GM12878 (cell line): ENCODE measurements at regions not wholly inside any gene's neighbourhood (a gene's known extent, or its start where the extent isn't known, plus 50 kb on each side); places are given as distances from the start of the nearest gene placed in this dataset.

ENCODE experiments used
- BRCA1 ChIP-seq: IDR thresholded peaks from 2 replicates; pipeline ENCODE4 v1.6.1; 2011; ENCODE audit warnings: low read depth, low read length, improper control_type of control experiment
- GABPA ChIP-seq: IDR thresholded peaks from 2 replicates; pipeline ENCODE4 v1.6.1; 2014; ENCODE audit warnings: antibody characterized with exemption, low read depth, mild to moderate bottlenecking, inconsistent platforms
- MEF2A ChIP-seq: IDR thresholded peaks from 2 replicates; pipeline ENCODE4 v1.6.1; 2011; ENCODE audit warnings: low read depth, mild to moderate bottlenecking, low read length, moderate library complexity; ENCODE audit not compliant: insufficient read depth
- NFYB ChIP-seq: IDR thresholded peaks from 2 replicates; pipeline ENCODE4 v1.6.1; 2011; ENCODE audit warnings: low read depth, mild to moderate bottlenecking, low read length, improper control_type of control experiment, moderate library complexity; ENCODE audit not compliant: insufficient read depth
- POLR2A ChIP-seq: IDR thresholded peaks from 2 replicates; pipeline ENCODE4 v1.6.1; 2011; ENCODE audit warnings: low read depth, mild to moderate bottlenecking, low read length
- SMAD5 ChIP-seq: IDR thresholded peaks from 2 replicates; pipeline ENCODE4 v1.6.1; 2016; ENCODE audit warnings: antibody characterized with exemption, low read depth
- TAF1 ChIP-seq: IDR thresholded peaks from 2 replicates; pipeline ENCODE4 v1.6.1; 2011; ENCODE audit warnings: mild to moderate bottlenecking, low read depth, low read length, borderline replicate concordance
- YY1 ChIP-seq: IDR thresholded peaks from 2 replicates; pipeline ENCODE4 v1.6.1; 2011; ENCODE audit warnings: low read depth, mild to moderate bottlenecking, low read length
- ZNF24 ChIP-seq: fragments of 450-650 bp; IDR thresholded peaks from 2 replicates; pipeline ENCODE4 v1.6.1; 2017; ENCODE audit warnings: antibody characterized with exemption, mild to moderate bottlenecking
- ZZZ3 ChIP-seq: IDR thresholded peaks from 2 replicates; pipeline ENCODE4 v1.6.1; 2011; ENCODE audit warnings: low read depth; ENCODE audit not compliant: control insufficient read depth, insufficient read length
- TF ChIP-seq, protein P1 (sequence below), 3 experiments: IDR thresholded peaks in 2 of 3; conservative IDR thresholded peaks in 1 of 3; 2 replicates each; pipeline ENCODE4 v1.5.1; 2011; ENCODE audit warnings: low read depth in 3 of 3, low read length in 3 of 3, mild to moderate bottlenecking in 3 of 3, control low read depth in 2 of 3, moderate library complexity in 2 of 3, inconsistent platforms in 1 of 3, mixed read lengths in 1 of 3; ENCODE audit not compliant: control insufficient read depth in 2 of 3, insufficient read depth in 1 of 3; ENCODE audit errors: extremely low read depth in 1 of 3
- TF ChIP-seq, protein P2 (sequence below): fragments of 150-350 bp; IDR thresholded peaks from 2 replicates; pipeline ENCODE4 v1.6.1; 2016; ENCODE audit warnings: low read depth, low read length
- TF ChIP-seq, protein P3 (sequence below): fragments of 450-650 bp; IDR thresholded peaks from 2 replicates; pipeline ENCODE4 v1.6.1; 2014; ENCODE audit warnings: mild to moderate bottlenecking

DNA sequence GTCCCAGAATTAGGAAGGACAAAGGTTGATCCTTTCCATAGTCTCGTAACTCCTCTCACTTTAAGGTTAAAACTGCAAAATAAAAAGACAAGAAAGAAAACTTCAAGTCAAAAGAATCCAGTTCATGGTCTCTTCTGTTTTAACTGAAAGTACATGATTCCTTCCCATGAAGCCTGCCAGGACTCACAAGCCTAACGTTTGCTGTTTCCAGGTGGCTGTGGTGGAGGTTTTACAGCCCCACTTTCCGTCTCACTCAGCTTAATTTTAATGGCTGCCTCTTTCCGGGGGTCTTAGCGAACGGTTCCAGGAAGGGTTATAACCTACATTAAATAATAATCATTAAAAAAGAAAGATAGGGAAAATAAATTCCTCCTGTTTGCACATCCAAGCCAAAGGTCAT is 136.8 kb upstream of the SPAG17 start:
- TF ChIP-seq, protein P1, sequence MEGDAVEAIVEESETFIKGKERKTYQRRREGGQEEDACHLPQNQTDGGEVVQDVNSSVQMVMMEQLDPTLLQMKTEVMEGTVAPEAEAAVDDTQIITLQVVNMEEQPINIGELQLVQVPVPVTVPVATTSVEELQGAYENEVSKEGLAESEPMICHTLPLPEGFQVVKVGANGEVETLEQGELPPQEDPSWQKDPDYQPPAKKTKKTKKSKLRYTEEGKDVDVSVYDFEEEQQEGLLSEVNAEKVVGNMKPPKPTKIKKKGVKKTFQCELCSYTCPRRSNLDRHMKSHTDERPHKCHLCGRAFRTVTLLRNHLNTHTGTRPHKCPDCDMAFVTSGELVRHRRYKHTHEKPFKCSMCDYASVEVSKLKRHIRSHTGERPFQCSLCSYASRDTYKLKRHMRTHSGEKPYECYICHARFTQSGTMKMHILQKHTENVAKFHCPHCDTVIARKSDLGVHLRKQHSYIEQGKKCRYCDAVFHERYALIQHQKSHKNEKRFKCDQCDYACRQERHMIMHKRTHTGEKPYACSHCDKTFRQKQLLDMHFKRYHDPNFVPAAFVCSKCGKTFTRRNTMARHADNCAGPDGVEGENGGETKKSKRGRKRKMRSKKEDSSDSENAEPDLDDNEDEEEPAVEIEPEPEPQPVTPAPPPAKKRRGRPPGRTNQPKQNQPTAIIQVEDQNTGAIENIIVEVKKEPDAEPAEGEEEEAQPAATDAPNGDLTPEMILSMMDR (IDR thresholded peaks at IDR 0.05 in 2 of 3, conservative IDR thresholded peaks at IDR 0.05 in 1 of 3; ENCODE audit: control insufficient read depth in 2 of 3, extremely low read depth in 1 of 3, insufficient read depth in 1 of 3, low read depth in 3 of 3, low read length in 3 of 3): no peak
- TF ChIP-seq MEF2A: no peak
- TF ChIP-seq, protein P2, sequence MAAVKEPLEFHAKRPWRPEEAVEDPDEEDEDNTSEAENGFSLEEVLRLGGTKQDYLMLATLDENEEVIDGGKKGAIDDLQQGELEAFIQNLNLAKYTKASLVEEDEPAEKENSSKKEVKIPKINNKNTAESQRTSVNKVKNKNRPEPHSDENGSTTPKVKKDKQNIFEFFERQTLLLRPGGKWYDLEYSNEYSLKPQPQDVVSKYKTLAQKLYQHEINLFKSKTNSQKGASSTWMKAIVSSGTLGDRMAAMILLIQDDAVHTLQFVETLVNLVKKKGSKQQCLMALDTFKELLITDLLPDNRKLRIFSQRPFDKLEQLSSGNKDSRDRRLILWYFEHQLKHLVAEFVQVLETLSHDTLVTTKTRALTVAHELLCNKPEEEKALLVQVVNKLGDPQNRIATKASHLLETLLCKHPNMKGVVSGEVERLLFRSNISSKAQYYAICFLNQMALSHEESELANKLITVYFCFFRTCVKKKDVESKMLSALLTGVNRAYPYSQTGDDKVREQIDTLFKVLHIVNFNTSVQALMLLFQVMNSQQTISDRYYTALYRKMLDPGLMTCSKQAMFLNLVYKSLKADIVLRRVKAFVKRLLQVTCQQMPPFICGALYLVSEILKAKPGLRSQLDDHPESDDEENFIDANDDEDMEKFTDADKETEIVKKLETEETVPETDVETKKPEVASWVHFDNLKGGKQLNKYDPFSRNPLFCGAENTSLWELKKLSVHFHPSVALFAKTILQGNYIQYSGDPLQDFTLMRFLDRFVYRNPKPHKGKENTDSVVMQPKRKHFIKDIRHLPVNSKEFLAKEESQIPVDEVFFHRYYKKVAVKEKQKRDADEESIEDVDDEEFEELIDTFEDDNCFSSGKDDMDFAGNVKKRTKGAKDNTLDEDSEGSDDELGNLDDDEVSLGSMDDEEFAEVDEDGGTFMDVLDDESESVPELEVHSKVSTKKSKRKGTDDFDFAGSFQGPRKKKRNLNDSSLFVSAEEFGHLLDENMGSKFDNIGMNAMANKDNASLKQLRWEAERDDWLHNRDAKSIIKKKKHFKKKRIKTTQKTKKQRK: no peak
- TF ChIP-seq NFYB: no peak
- TF ChIP-seq, protein P3, sequence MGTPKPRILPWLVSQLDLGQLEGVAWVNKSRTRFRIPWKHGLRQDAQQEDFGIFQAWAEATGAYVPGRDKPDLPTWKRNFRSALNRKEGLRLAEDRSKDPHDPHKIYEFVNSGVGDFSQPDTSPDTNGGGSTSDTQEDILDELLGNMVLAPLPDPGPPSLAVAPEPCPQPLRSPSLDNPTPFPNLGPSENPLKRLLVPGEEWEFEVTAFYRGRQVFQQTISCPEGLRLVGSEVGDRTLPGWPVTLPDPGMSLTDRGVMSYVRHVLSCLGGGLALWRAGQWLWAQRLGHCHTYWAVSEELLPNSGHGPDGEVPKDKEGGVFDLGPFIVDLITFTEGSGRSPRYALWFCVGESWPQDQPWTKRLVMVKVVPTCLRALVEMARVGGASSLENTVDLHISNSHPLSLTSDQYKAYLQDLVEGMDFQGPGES: no peak
- no peak for TF ChIP-seq YY1
- no peak for TF ChIP-seq POLR2A
- TF ChIP-seq TAF1: no peak
- no peak for TF ChIP-seq SMAD5
- TF ChIP-seq ZZZ3: no peak
- no peak for TF ChIP-seq GABPA
- no peak for TF ChIP-seq BRCA1
- no peak for TF ChIP-seq ZNF24
